Mesodermal cell (in vitro differentiated cells): ENCODE measurements at regions not wholly inside any gene's neighbourhood (a gene's known extent, or its start where the extent isn't known, plus 50 kb on each side); places are given as distances from the start of the nearest gene placed in this dataset.

Experiments
- H3K27ac ChIP-seq: 2 replicates; pipeline ENCODE4 v1.7.0; 2013; ENCODE audit warnings: mild to moderate bottlenecking, low read depth, low read length, moderate library complexity; ENCODE audit not compliant: severe bottlenecking
- H3K36me3 ChIP-seq: 2 replicates; pipeline ENCODE4 v1.7.1; 2013; ENCODE audit warnings: mild to moderate bottlenecking, low read length, moderate library complexity; ENCODE audit not compliant: control insufficient read depth, insufficient read depth
- H3K4me1 ChIP-seq: one replicate; pipeline ENCODE4 v1.7.1; 2013; ENCODE audit warnings: mild to moderate bottlenecking, low read length; ENCODE audit not compliant: insufficient read depth, control insufficient read depth, poor library complexity, severe bottlenecking
- H3K4me3 ChIP-seq: 2 replicates; pipeline ENCODE4 v1.7.0; 2013; ENCODE audit warnings: low read length, control low read depth, mild to moderate bottlenecking; ENCODE audit not compliant: insufficient read depth, poor library complexity, severe bottlenecking; ENCODE audit errors: extremely low read depth
- H3K9me3 ChIP-seq: 2 replicates; pipeline ENCODE4 v1.7.1; 2013; ENCODE audit warnings: mild to moderate bottlenecking, low read length, moderate library complexity; ENCODE audit not compliant: control insufficient read depth
- WGBS, 2 experiments: methylation state at CpG; one replicate each; pipeline ENCODE4 v1.1.5; 2013; ENCODE audit warnings: missing lambda C conversion rate in 2 of 2; ENCODE audit not compliant: insufficient coverage in 2 of 2; 5-methylcytosine and 5-hydroxymethylcytosine counted together

DNA sequence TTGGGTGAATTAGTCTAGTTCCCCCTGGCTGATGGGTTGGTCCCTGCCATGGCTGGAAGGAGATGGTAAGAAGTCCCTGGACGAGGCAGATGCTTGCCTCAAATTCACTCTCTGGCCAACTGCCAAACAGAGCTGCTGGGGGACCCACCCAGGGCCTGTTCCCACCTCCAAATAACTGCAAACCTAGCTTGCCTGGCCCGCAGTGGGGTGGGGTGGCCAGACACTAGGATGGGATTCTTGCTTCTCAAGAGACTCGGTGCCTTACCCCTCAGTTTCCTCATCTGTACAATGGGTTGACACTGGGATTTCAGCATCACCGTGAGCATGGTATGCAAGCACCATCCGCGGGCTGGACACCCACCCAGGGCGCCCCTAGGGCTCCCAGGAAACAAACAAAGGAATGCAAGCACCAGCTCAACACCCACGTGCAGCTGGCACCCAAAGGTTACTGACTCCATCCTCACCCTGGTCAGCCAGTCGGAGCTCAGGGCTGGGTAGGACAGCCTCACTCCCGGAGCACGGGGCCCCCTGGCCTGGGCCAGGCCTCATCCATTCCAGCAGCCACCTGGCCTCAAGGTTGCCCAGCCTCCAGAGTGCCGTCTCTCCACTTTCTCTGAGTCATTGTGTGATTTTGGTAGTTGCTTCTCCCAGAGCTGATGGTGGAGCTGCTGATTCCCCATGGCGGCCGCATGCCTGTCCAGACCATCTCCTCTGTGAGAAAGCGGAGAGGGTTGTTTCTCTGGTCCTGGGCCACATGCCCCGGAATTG lies 205.2 kb upstream of the RTL1 start:
- Histone ChIP-seq H3K4me1 (peaks cover 3% of the 10 kb centered on the region), H3K36me3 (no peaks in the 10 kb centered on the region), H3K4me3 (no peak overlapping the region), H3K27ac (no peak overlapping the region), H3K9me3 (no peaks in the 10 kb centered on the region)
- WGBS, 2 experiments, result 89 to 95% methylated on average over 10 to 14 of the region's 16 CpGs

- H3K36me3 ChIP-seq, result no peaks in the 10 kb centered on the region
- peaks cover 3% of the 10 kb centered on the region for H3K4me1 ChIP-seq
- H3K9me3 ChIP-seq, result no peaks in the 10 kb centered on the region
- H3K4me3 ChIP-seq, result no peak overlapping the region
- no peak overlapping the region for H3K27ac ChIP-seq
- 78% methylated on average over 6 to 8 of the region's 8 CpGs for WGBS, 2 experiments
Observed at GRCh38 chr14:101109347-101109638, 205.8 kb upstream of the RTL1 start.

- WGBS, 2 experiments, result 86 to 91% methylated on average over 10 of the region's 15 CpGs
- H3K4me1 ChIP-seq, result peaks cover 3% of the 10 kb centered on the region
- no peaks in the 10 kb centered on the region for H3K36me3 ChIP-seq
- H3K4me3 ChIP-seq, result no peak overlapping the region
- H3K27ac ChIP-seq, result no peak overlapping the region
- no peaks in the 10 kb centered on the region for H3K9me3 ChIP-seq
Observed at GRCh38 chr14:101109981-101110728, 206.6 kb upstream of the RTL1 start.

DNA sequence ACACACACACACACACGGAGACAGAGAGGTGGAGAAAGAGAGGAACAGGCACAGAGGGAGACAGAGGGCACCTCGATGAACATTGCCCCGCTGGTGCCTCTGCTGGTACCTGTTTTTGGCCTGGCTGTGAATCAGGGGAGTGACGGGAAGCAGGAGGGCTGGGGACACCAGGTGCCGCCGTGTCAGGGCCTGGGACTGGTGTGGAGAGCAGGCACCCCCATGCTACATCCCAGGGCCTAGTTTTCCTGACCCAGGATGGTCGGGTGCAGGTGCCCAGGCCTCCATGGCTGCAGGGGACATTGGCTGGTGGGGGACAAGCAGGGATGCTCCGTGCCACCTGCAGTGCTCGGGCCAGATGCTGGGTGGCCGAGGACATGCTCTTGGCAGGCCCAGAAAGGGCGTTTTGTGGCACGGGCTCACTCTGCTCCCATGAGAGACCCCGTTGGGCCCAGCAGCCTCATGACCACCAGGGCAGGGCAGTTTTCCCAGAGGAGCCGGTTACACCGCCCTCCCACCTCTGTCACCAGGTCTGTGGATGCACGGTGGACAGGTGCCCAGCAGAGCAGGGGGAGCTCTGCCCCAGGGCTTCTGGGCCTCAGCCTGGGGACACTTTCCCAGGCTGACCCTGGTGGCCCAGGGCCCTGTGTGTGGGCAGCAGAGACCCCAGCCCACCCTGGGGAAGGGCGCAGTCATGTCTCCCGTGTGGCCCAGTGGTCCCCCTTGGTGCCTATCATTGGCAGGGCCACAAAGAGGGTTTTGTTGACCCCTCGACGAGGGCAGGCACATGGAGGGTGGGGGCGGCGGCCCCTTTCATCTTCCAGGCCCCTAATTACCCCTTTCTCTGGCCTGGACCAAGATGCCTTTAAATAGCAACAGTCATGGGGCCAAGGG lies 207.5 kb upstream of the RTL1 start:
- H3K4me1 ChIP-seq, result peaks cover 3% of the 10 kb centered on the region
- no peak overlapping the region for H3K27ac ChIP-seq
- H3K4me3 ChIP-seq, result no peak overlapping the region
- WGBS, 2 experiments, result 89 to 94% methylated on average over 16 to 19 of the region's 22 CpGs
- no peaks in the 10 kb centered on the region for H3K9me3 ChIP-seq
- no peaks in the 10 kb centered on the region for H3K36me3 ChIP-seq

DNA sequence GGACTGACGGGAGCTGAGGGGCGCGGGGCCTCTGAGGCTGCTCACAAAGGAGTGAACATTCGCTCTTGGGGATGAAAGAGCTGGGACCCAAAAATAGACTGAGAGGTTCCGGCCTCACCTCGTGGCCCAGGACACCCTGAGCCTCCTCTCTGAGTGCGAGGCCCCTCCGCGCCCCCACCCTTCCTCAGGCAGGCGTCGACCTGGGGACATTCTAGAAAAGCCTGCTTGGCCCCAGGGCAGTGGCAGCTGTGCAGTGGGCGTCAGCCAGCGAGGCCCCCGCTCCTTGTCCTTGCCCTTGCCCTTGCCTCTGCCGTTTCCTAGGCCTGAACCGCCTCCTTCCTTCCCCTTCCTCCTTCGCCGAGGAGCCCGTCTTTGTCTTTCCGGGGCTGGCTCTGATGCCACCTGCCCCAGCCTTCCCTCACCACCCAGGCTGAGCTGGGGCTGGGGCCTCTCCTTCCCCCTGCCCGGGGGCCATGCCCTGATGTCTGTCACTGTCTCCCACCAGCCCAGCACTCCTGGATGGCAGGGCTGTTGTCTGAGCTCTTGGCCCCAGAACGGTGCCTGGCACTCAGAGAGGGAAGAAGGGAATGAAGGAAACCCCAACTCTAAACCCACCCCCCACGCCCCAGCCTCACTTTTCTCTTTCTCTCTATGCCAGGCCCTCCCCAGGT lies 208.2 kb upstream of the RTL1 start:
- WGBS, 2 experiments, result 87 to 88% methylated on average over 15 to 19 of the region's 23 CpGs
- Histone ChIP-seq H3K4me3 (no peak overlapping the region), H3K36me3 (no peaks in the 10 kb centered on the region)

GRCh38 chr14:101112351-101113107 lies 209.0 kb upstream of the RTL1 start:
- 92 to 93% methylated on average over 18 to 25 of the region's 25 CpGs for WGBS, 2 experiments
- H3K9me3 ChIP-seq, result no peaks in the 10 kb centered on the region
- no peak overlapping the region for H3K4me3 ChIP-seq
- H3K36me3 ChIP-seq, result no peaks in the 10 kb centered on the region
- peaks cover 3% of the 10 kb centered on the region for H3K4me1 ChIP-seq
- H3K27ac ChIP-seq, result no peak overlapping the region

More for the DNA sequence above, 208.2 kb upstream of the RTL1 start:
- Histone ChIP-seq H3K9me3 (no peaks in the 10 kb centered on the region), H3K27ac (no peak overlapping the region), H3K4me1 (peaks cover 3% of the 10 kb centered on the region)

DNA sequence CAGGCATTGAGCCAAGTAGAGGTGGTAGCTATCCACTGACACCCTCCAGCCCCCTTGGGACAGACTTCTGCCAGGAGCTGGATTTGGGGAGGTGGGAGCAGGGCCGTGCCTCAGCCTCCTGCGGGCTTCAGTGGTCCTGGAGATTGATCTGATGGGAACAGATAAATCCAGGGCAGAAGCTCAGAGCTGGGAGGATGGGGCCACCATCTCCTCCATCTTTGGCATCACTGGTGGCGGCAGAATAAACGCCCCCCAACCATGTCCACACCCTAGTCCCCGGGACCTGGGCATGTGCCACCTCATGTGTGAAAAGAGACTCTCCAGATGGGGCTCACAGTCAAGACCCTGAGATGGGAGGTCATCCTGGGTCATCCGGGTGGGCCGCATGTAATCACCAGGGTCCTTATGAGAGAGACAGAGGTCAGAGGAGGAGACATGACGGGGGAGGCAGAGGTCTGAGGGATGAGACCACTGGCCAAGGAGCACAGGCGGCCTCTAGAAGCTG lies 209.6 kb upstream of the RTL1 start:
- 93 to 98% methylated on average over 3 to 7 of the region's 9 CpGs for WGBS, 2 experiments
- Histone ChIP-seq H3K36me3 (no peaks in the 10 kb centered on the region), H3K27ac (no peak overlapping the region), H3K4me3 (no peak overlapping the region), H3K9me3 (no peaks in the 10 kb centered on the region), H3K4me1 (peaks cover 3% of the 10 kb centered on the region)

- no peaks in the 10 kb centered on the region for H3K9me3 ChIP-seq
- WGBS, 2 experiments, result 89 to 91% methylated on average over 14 to 15 of the region's 16 CpGs
- no peaks in the 10 kb centered on the region for H3K36me3 ChIP-seq
- H3K4me3 ChIP-seq, result no peak overlapping the region
- no peak overlapping the region for H3K27ac ChIP-seq
- peaks cover 3% of the 10 kb centered on the region for H3K4me1 ChIP-seq
Observed at GRCh38 chr14:101113835-101114725, 210.6 kb upstream of the RTL1 start.
